ENCODE measurements at regions not wholly inside any gene's neighbourhood (a gene's known extent, or its start where the extent isn't known, plus 50 kb on each side); places are given as distances from the start of the nearest gene placed in this dataset.

DNA sequence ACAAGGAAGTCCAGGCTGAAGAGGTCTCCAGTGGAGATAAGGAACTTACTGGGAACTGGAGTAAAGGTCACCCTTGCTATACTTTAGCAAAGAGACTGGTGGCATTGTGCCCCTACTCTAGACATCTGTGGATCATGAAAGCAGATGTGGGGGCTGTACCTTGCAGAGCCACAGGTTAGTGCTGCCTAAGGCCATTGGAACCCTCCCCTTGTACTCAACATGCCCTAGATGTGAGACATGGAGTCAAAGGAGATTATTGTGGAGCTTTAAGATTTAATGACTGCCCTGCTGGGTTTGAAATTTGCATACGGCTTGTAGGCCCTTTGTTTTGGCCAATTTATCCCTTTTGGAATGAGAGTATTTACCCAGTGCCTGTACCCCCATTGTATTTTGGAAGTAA lies 397.3 kb upstream of the GRIN3A start:
- Histone ChIP-seq H3K4me1 (no peaks in the 10 kb centered on the region), H3K9me3 (no peaks in the 10 kb centered on the region), H3K36me3 (no peaks in the 10 kb centered on the region), H3K27ac (no peak overlapping the region), H3K27me3 (no peaks in the 10 kb centered on the region), H3K4me3 (no peak overlapping the region)
- in situ Hi-C loops (cut with MboI; ENCODE audit: low sequenced_read_pairs in 4 of 4) (no loop called here), intact Hi-C loops (cut with DNase I; ENCODE audit: low total_unique reads) (no loop called here)
- ATAC-seq (no peak), DNase-seq (no peak)
- TF ChIP-seq, protein P1, sequence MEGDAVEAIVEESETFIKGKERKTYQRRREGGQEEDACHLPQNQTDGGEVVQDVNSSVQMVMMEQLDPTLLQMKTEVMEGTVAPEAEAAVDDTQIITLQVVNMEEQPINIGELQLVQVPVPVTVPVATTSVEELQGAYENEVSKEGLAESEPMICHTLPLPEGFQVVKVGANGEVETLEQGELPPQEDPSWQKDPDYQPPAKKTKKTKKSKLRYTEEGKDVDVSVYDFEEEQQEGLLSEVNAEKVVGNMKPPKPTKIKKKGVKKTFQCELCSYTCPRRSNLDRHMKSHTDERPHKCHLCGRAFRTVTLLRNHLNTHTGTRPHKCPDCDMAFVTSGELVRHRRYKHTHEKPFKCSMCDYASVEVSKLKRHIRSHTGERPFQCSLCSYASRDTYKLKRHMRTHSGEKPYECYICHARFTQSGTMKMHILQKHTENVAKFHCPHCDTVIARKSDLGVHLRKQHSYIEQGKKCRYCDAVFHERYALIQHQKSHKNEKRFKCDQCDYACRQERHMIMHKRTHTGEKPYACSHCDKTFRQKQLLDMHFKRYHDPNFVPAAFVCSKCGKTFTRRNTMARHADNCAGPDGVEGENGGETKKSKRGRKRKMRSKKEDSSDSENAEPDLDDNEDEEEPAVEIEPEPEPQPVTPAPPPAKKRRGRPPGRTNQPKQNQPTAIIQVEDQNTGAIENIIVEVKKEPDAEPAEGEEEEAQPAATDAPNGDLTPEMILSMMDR (IDR thresholded peaks at IDR 0.05 in 4 of 5, conservative IDR thresholded peaks at IDR 0.05 in 1 of 5), result no peak
- no peak for TF ChIP-seq POLR2A (IDR thresholded peaks at IDR 0.05)

DNA sequence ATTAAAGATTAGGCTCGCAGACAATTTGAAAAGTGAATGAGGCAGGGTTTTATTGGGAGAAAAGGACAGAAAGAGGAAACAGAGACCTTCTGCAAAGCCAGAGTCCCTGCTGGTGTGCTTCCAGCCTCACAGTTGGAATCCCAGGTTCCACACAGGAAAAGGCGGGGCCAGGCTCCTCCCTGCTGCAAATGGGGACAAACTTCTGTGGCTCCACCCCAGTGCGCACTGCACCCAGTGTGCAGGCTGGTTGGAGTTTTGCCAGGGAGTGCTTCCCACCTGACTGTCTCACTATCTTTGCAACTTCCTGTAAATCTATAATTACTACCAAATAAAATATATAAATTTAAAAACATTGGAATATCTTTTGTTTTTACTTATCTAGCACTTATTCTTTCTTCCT lies 386.0 kb upstream of the GRIN3A start:
- in situ Hi-C loops (cut with MboI; ENCODE audit: low sequenced_read_pairs in 4 of 4), result no loop called here
- no peaks in the 10 kb centered on the region for H3K9me3 ChIP-seq
- no peak for DNase-seq
- no peak for ATAC-seq
- no peaks in the 10 kb centered on the region for H3K4me1 ChIP-seq
- no peak overlapping the region for H3K27ac ChIP-seq
- intact Hi-C loops (cut with DNase I; ENCODE audit: low total_unique reads), result no loop called here
- H3K36me3 ChIP-seq, result no peaks in the 10 kb centered on the region
- no peak overlapping the region for H3K4me3 ChIP-seq
- no peak for TF ChIP-seq POLR2A (IDR thresholded peaks at IDR 0.05)
- TF ChIP-seq, protein P1 (IDR thresholded peaks at IDR 0.05 in 4 of 5, conservative IDR thresholded peaks at IDR 0.05 in 1 of 5), result no peak
- no peaks in the 10 kb centered on the region for H3K27me3 ChIP-seq

DNA sequence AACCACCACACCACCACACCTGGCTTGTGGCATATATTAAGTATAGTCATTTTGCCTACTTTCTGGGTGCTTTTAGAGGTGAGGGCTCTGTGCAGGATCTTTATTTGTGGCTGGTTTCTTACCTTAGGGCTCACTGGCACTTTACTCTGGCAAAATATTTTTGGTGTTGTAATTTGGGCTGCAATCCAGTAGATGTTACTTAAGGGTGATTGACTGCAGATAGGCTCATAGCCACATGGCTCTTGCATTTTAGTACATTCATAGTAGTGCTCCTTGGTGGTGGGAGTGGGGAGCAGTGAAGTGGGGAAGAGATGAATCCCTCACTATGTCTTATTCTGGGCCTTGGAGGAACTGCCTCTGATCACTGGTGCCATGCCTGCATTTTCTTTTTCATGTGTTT lies 376.1 kb upstream of the GRIN3A start:
- Histone ChIP-seq H3K9me3 (no peaks in the 10 kb centered on the region), H3K4me3 (no peak overlapping the region), H3K27ac (no peak overlapping the region), H3K27me3 (no peaks in the 10 kb centered on the region), H3K4me1 (no peaks in the 10 kb centered on the region), H3K36me3 (no peaks in the 10 kb centered on the region)
- intact Hi-C loops (cut with DNase I; ENCODE audit: low total_unique reads) (no loop called here), in situ Hi-C loops (cut with MboI; ENCODE audit: low sequenced_read_pairs in 4 of 4) (loop anchor here in 1 of 4 donors (10.0 kb wide), 1 partner anchor 60 kb away; no protein-coding TSS in a partner anchor)
- no peak for ATAC-seq
- DNase-seq, result no peak
- TF ChIP-seq, protein P1 (IDR thresholded peaks at IDR 0.05 in 4 of 5, conservative IDR thresholded peaks at IDR 0.05 in 1 of 5), result no peak
- TF ChIP-seq POLR2A (IDR thresholded peaks at IDR 0.05), result no peak

DNA sequence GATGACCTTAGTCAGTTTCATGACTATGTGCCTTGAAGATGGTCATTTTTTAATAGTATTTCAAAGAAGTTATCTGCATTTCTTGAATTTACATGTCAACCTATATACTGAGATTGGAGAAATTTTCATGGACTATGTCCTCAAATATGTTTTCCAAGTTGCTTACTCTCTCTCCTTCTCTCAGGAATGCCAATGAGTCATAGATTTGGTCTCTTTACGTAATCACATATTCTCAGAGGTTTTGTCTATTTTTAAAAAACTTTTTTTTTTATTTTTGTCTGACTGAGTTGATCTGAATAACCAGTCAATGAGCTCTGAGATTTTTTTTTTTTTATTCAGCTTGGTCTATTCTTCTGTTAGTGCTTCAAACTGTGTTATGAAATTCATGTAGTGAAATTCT lies 374.7 kb upstream of the GRIN3A start:
- intact Hi-C loops (cut with DNase I; ENCODE audit: low total_unique reads), result no loop called here

More for the DNA sequence above, 374.7 kb upstream of the GRIN3A start:
- TF ChIP-seq POLR2A (IDR thresholded peaks at IDR 0.05), result no peak
- TF ChIP-seq, protein P1 (IDR thresholded peaks at IDR 0.05 in 4 of 5, conservative IDR thresholded peaks at IDR 0.05 in 1 of 5), result no peak
- H3K4me3 ChIP-seq, result no peak overlapping the region
- no peaks in the 10 kb centered on the region for H3K4me1 ChIP-seq
- in situ Hi-C loops (cut with MboI; ENCODE audit: low sequenced_read_pairs in 4 of 4), result loop anchor here in 1 of 4 donors (10.0 kb wide), 1 partner anchor 62 kb away; no protein-coding TSS in a partner anchor
- no peaks in the 10 kb centered on the region for H3K36me3 ChIP-seq
- no peak for DNase-seq
- H3K27me3 ChIP-seq, result no peaks in the 10 kb centered on the region
- H3K27ac ChIP-seq, result no peak overlapping the region
- no peak for ATAC-seq
- H3K9me3 ChIP-seq, result no peaks in the 10 kb centered on the region
